COR-L47 (cell line): ENCODE measurements at regions not wholly inside any gene's neighbourhood (a gene's known extent, or its start where the extent isn't known, plus 50 kb on each side); places are given as distances from the start of the nearest gene placed in this dataset.

ENCODE experiments used
- DNase-seq: peaks from one replicate; lab custom pipeline; 2025; lab: John Stamatoyannopoulos, UW

DNA sequence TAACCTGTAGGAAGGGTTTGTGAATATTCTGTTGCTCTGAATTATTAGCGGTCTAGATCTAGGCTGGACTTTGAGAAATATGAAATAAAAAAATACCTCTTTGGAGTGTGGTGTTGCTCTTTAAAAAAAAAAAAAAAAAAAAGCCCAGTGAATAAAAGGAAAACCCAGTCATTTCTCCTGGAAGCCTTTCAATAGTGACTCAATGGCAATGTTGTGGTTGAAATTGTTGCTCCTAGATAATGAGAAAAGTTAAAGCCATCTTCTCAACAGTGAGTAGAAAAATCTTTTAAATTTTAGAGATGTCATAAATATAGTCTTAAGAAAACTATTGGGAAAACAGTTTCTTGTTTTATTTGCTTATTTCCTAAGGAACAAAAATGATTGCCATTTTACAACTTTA is 135.3 kb downstream of the RFC3 start:
- no peak for DNase-seq

DNA sequence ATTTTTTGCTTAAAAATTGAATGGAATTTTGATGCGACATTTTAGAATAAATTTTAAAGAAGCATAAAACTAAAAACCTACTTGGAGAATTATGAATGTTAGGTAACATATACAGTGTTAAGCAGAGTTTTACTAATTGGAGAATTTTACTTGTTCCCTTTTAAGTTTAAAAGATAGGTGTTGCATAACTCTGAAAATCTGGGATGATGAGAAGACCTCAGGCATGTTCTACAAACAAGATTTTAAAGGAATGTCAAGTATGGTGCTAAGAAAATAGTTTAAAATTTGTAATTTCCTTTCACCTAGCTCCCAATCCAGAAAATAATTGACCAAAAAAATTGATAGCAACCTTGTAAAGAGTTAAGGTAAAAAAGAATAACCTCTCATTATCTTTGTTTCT is 135.8 kb downstream of the RFC3 start:
- DNase-seq = no peak

- no peak for DNase-seq
These were observed 138.4 kb downstream of the RFC3 start for GRCh38 chr13:33956346-33956745.

DNA sequence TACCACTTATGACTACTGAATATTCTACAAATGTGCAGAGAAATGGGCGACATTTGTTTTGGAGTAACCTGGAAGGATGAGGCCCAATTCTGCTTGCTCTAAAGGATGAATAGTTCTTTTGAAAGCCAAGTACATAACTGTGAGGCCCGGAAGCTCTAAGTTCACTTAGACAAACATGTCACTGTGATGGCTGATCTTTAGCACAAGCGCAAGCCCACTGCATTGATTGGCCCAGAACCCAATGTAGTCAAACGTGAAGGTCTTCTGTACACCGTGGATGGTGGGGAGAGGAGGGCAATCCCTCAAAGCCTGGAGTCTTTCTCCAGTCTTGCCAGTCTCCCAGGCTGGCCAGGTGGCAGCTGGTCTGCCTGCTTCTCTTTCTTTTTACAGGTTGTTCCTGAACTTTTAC is 139.6 kb downstream of the RFC3 start:
- DNase-seq = no peak

- no peak for DNase-seq
These were observed 141.0 kb downstream of the RFC3 start for GRCh38 chr13:33958964-33959363.

GRCh38 chr13:33963134-33963533 is 145.2 kb downstream of the RFC3 start:
- no peak for DNase-seq

GRCh38 chr13:33963895-33964294 is 145.9 kb downstream of the RFC3 start:
- DNase-seq = no peak

DNA sequence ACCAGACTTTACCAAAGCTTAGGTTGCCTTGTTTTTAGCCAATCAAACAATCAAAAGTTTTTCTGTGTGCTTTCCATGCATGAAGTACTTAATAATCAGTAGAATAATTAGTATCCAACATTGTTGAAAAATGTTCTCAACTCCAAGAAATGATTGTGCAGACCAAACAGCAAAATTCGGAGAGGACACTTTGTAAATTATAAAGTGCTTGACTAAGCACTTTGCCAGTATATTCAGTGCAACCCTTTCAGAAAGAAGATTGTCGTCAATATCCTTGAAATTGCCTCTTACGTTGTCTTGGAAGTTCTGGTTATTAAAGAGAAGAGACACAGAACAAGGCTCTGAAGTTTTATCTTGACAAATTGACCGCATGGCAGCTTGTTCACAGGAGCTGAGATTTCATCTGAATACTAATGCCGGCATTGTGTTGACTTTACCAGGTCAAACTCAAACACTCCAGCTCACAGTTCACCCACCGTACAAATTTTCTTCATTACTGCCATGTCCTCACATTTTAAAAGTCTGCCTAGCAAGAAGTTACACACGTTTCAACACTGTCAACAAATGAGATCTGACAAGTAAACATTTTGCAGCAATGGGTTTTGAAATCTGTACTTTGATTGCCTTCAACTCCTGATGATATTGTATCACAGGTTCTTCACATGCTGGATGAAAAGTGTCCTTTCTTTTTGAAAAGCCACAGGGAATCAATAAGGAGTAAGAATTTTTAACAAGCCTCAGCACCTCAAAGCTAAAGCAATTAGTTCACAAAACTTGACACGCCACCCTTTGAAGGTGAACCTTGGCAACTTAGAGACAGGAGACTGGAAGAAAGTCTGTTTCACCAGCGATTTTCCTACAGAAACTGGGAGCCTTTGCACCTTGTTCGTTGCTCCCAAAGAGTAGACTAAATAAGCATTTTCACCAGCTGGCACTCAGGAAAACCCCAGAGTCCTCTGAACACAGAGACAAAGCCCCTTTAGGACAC is 150.9 kb downstream of the RFC3 start:
- DNase-seq = no peak

GRCh38 chr13:33970746-33971561 is 153.0 kb downstream of the RFC3 start:
- DNase-seq = no peak

DNA sequence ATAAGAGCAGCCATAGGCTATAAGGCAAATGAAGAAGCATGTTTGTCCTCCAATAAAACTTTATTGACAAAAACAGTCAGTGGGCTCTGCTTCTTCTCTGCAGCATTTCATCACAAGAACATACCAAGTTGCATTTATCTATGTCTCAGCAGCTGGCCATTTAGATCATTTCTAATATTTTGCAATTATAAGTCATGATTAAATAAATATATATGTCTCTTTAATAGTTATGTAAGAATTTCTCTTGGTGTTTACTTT is 153.5 kb downstream of the RFC3 start:
- DNase-seq = no peak

GRCh38 chr13:33973194-33973593 is 155.2 kb downstream of the RFC3 start:
- DNase-seq = no peak

DNA sequence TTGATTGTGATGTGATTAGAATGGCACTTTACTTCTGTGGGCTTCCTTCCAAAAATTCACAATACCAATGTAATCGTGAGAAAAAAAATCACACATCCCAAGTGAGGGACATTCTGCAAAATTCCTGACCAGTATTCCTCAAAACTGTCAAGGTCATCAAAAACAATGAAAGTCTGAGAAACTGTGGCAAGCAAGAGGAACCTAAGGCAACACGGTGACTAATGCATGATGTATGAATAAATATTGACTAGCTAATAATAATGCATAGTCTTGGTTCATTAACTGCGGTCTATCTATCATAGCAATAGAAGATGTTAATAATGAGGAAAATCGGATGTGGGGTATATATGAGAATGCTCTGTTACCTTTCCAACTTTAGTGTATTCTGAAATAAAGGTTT is 159.0 kb downstream of the RFC3 start:
- DNase-seq = no peak

DNA sequence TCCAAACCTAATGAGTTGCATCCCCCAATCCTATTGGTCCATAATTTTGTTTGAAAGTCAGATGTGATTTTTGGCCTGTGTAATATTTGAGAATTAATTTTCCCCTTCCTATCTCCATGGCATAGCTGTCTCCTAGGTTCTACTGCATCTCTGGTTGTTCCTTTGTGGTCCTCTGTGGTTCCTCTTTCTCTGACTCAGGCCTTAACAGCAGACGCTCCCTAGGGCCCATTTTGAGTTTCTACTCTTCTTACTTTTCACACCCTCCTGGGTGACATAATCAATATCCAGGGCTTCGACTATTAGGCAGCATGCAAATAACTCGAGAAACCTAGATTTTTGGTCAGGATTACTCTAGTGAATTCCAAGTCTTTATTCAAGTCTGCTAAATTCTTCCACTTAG is 160.7 kb downstream of the RFC3 start:
- no peak for DNase-seq

- DNase-seq = peak; percentile 12
These were observed 175.0 kb downstream of the RFC3 start for GRCh38 chr13:33992881-33993336.

- no peak for DNase-seq
These were observed 176.2 kb downstream of the RFC3 start for GRCh38 chr13:33994198-33994597.

GRCh38 chr13:33994826-33995502 is 177.0 kb downstream of the RFC3 start:
- no peak for DNase-seq

DNA sequence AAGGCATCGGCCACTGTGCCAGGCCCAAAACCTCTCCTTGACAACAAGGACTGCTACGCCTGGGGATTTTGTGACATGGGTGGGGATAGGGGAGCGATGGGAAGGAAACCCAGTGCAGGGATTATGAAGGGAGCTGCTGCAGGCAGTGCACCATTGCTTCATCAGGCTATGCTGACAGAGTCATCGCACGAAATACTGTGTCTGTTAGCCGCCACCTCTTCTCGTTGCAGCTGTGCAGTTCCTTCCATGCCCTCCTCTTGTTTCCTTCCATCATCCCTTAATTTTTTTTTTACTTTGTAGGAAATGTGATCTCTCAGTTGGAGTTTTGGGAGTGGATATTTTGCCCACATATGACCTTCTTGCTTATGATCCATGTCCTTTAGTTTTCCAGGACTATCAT is 178.7 kb downstream of the RFC3 start:
- DNase-seq = no peak

- DNase-seq = no peak
These were observed 179.6 kb downstream of the RFC3 start for GRCh38 chr13:33997574-33997973.

- peak; percentile 73 for DNase-seq
These were observed 182.1 kb downstream of the RFC3 start for GRCh38 chr13:33999811-34000605.

GRCh38 chr13:34000955-34001354 is 183.0 kb downstream of the RFC3 start:
- no peak for DNase-seq

DNA sequence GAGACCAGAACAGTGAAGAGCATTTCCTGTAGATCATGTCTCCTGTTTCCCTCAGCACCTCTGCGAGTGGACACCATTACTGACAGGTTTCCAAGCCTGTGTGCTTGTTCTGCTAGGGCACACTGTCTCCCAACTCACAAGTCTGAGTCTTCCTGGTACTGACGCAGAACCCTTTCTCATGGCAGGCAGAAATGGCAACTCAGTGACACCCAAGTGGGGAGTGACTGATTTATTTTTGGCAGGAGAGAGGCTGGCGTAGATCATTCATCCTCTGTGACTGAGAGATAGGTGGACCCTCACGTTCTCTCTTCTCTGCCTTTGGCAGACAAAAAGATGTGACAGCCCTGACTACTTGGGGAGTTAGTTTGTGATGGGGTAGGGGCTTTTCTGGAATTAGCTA is 183.4 kb downstream of the RFC3 start:
- no peak for DNase-seq

DNA sequence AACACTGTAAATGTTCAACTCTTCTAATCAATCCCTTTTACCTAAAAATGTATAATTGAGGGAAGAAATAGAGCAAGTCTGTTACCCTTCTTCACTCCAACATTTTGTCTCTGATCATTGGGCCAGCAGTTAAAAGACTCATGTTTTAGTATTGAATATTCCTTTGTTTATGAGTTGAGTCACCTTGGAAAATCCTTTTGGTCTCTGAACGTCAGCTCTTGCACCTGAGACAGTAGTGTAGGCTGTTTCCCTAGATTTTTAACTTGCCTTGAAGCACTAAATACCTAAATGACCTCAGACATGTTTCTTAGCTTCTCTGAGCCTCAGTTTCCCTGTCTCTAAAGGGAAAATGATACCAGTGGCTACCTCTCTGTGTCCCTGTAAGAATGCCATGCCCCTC is 184.2 kb downstream of the RFC3 start:
- no peak for DNase-seq
